Vagina (tissue), 2 donors: ENCODE measurements at regions not wholly inside any gene's neighbourhood (a gene's known extent, or its start where the extent isn't known, plus 50 kb on each side); places are given as distances from the start of the nearest gene placed in this dataset.

Source experiments
- DNase-seq, 2 donors: peaks; one replicate each; pipeline ENCODE4 v3.0.0-alpha.2; 2017; ENCODE audit errors: extremely low spot score in 2 of 2
- H3K27ac ChIP-seq: fragments of 200-600 bp; sonication (generic); one replicate; pipeline ENCODE4 v1.5.1; 2019
- H3K27me3 ChIP-seq: fragments of 200-600 bp; sonication (generic); one replicate; pipeline ENCODE4 v1.5.1; 2019
- H3K36me3 ChIP-seq, 2 donors: fragments of 200-600 bp; sonication (generic); one replicate each; pipeline ENCODE4 v1.5.1; 2017 to 2019
- H3K4me1 ChIP-seq: fragments of 200-600 bp; sonication (generic); one replicate; pipeline ENCODE4 v1.5.1; 2019
- H3K4me3 ChIP-seq, 2 donors: fragments of 200-600 bp; sonication (generic); 1 replicate in 1 of 2; 2 replicates in 1 of 2; pipeline ENCODE4 v1.5.1; 2016 to 2019
- H3K9me3 ChIP-seq: fragments of 200-600 bp; sonication (generic); one replicate; pipeline ENCODE4 v1.5.1; 2019
- CTCF ChIP-seq, 3 experiments: fragments of 450-650 bp in 2 of 3; fragments of 200-600 bp in 1 of 3; sonication (generic) in 1 of 3; IDR thresholded peaks; one replicate each; pipeline ENCODE4 v1.5.1; 2017 to 2019; ENCODE audit warnings: antibody characterized with exemption in 3 of 3, mild to moderate bottlenecking in 2 of 3, moderate library complexity in 2 of 3
- POLR2A ChIP-seq, 2 donors: fragments of 450-650 bp; IDR thresholded peaks; one replicate each; pipeline ENCODE4 v1.6.1; 2017; ENCODE audit warnings: antibody characterized with exemption in 2 of 2, mild to moderate bottlenecking in 2 of 2, moderate library complexity in 2 of 2
- POLR2AphosphoS5 ChIP-seq, 2 donors: sonication (generic); formaldehyde crosslinking; IDR thresholded peaks; one replicate each; pipeline ENCODE4 v1.9.0; 2017; ENCODE audit warnings: antibody characterized with exemption in 2 of 2, mild to moderate bottlenecking in 2 of 2, low read depth in 1 of 2; ENCODE audit not compliant: insufficient read depth in 1 of 2
- intact Hi-C: fragments of 100-400 bp; cut with DNase I; formaldehyde crosslinking; loops from one replicate; pipeline ENCODE4 v1.15.1; 2023

GRCh38 chr7:22660293-22660692 is 66.7 kb upstream of the IL6 start:
- DNase-seq = no peak
- H3K4me1 ChIP-seq = no peaks in the 10 kb centered on the region
- TF ChIP-seq POLR2AphosphoS5 (IDR thresholded peaks at IDR 0.05; ENCODE audit: insufficient read depth in 1 of 2, low read depth in 1 of 2) (no peak), POLR2A (IDR thresholded peaks at IDR 0.05) (no peak), CTCF (IDR thresholded peaks at IDR 0.05) (no peak)
- H3K27me3 ChIP-seq = no peaks in the 10 kb centered on the region
- H3K36me3 ChIP-seq = no peaks in the 10 kb centered on the region
- H3K27ac ChIP-seq = no peak overlapping the region
- intact Hi-C loops = no loop called here
- H3K9me3 ChIP-seq = no peaks in the 10 kb centered on the region
- H3K4me3 ChIP-seq = no peak overlapping the region

GRCh38 chr7:22659741-22660140 is 67.3 kb upstream of the IL6 start:
- DNase-seq = no peak
- H3K36me3 ChIP-seq = no peaks in the 10 kb centered on the region
- H3K4me1 ChIP-seq = no peaks in the 10 kb centered on the region
- H3K9me3 ChIP-seq = no peaks in the 10 kb centered on the region
- H3K27me3 ChIP-seq = no peaks in the 10 kb centered on the region
- intact Hi-C loops = no loop called here
- H3K4me3 ChIP-seq = no peak overlapping the region
- no peak overlapping the region for H3K27ac ChIP-seq
- no peak for TF ChIP-seq POLR2A (IDR thresholded peaks at IDR 0.05)
- no peak for TF ChIP-seq POLR2AphosphoS5 (IDR thresholded peaks at IDR 0.05; ENCODE audit: insufficient read depth in 1 of 2, low read depth in 1 of 2)
- no peak for TF ChIP-seq CTCF (IDR thresholded peaks at IDR 0.05)

GRCh38 chr7:22658031-22658430 is 69.0 kb upstream of the IL6 start:
- H3K9me3 ChIP-seq = no peaks in the 10 kb centered on the region
- TF ChIP-seq POLR2AphosphoS5 (IDR thresholded peaks at IDR 0.05; ENCODE audit: insufficient read depth in 1 of 2, low read depth in 1 of 2) = no peak
- no peak for TF ChIP-seq CTCF (IDR thresholded peaks at IDR 0.05)
- intact Hi-C loops = no loop called here
- no peaks in the 10 kb centered on the region for H3K36me3 ChIP-seq
- H3K4me3 ChIP-seq = no peak overlapping the region
- peak in 1 of 2 donors; percentile 16 for DNase-seq
- H3K27ac ChIP-seq = no peak overlapping the region
- H3K4me1 ChIP-seq = no peaks in the 10 kb centered on the region
- no peaks in the 10 kb centered on the region for H3K27me3 ChIP-seq

- H3K4me1 ChIP-seq = no peaks in the 10 kb centered on the region
- intact Hi-C loops = no loop called here
- H3K9me3 ChIP-seq = no peaks in the 10 kb centered on the region
- TF ChIP-seq POLR2A (IDR thresholded peaks at IDR 0.05) (no peak), CTCF (IDR thresholded peaks at IDR 0.05) (no peak), POLR2AphosphoS5 (IDR thresholded peaks at IDR 0.05; ENCODE audit: insufficient read depth in 1 of 2, low read depth in 1 of 2) (no peak)
- H3K36me3 ChIP-seq = no peaks in the 10 kb centered on the region
- no peak overlapping the region for H3K27ac ChIP-seq
- no peaks in the 10 kb centered on the region for H3K27me3 ChIP-seq
- no peak for DNase-seq
- H3K4me3 ChIP-seq = no peak overlapping the region
These were observed 69.5 kb upstream of the IL6 start for GRCh38 chr7:22657479-22657878.

GRCh38 chr7:22655781-22656180 is 71.2 kb upstream of the IL6 start:
- no peak overlapping the region for H3K4me3 ChIP-seq
- intact Hi-C loops = no loop called here
- H3K27me3 ChIP-seq = no peaks in the 10 kb centered on the region
- TF ChIP-seq CTCF (IDR thresholded peaks at IDR 0.05) (no peak), POLR2AphosphoS5 (IDR thresholded peaks at IDR 0.05; ENCODE audit: insufficient read depth in 1 of 2, low read depth in 1 of 2) (no peak), POLR2A (IDR thresholded peaks at IDR 0.05) (no peak)
- no peak overlapping the region for H3K27ac ChIP-seq
- H3K4me1 ChIP-seq = no peaks in the 10 kb centered on the region
- no peaks in the 10 kb centered on the region for H3K36me3 ChIP-seq
- DNase-seq = no peak
- H3K9me3 ChIP-seq = no peaks in the 10 kb centered on the region
